Mammary epithelial cell (primary cell): ENCODE measurements at regions not wholly inside any gene's neighbourhood (a gene's known extent, or its start where the extent isn't known, plus 50 kb on each side); places are given as distances from the start of the nearest gene placed in this dataset.

Experiments used
- CTCF ChIP-seq, 2 donors: IDR thresholded peaks in 1 of 2; conservative IDR thresholded peaks in 1 of 2; 2 replicates each; pipeline ENCODE4 v1.5.1; 2011 to 2012; ENCODE audit warnings: inconsistent platforms in 2 of 2, low read length in 2 of 2, mild to moderate bottlenecking in 2 of 2, control low read depth in 1 of 2, low read depth in 1 of 2; ENCODE audit not compliant: insufficient read depth in 1 of 2; ENCODE audit errors: extremely low read depth in 1 of 2
- EZH2 ChIP-seq: IDR thresholded peaks from 2 replicates; pipeline ENCODE4 v1.6.1; 2012; ENCODE audit warnings: low read length, inconsistent platforms, borderline replicate concordance

- no peak for TF ChIP-seq EZH2
- no peak for TF ChIP-seq CTCF (conservative IDR thresholded peaks at IDR 0.05 in 1 of 2, IDR thresholded peaks at IDR 0.05 in 1 of 2; ENCODE audit: extremely low read depth in 1 of 2, insufficient read depth in 1 of 2, low read depth in 1 of 2, low read length in 2 of 2)
Measured at GRCh38 chr18:50473881-50474280, 86.0 kb upstream of the MAPK4 start.
